ENCODE measurements at regions not wholly inside any gene's neighbourhood (a gene's known extent, or its start where the extent isn't known, plus 50 kb on each side); places are given as distances from the start of the nearest gene placed in this dataset.

- Mint-ChIP-seq H3K27me3 (no peaks in the 10 kb centered on the region), H3K9me3 (peaks cover 2% of the 10 kb centered on the region), H3K4me1 (no peaks in the 10 kb centered on the region), H3K36me3 (no peaks in the 10 kb centered on the region), H3K4me3 (no peak overlapping the region), H3K27ac (no peak overlapping the region)
- ATAC-seq (ENCODE audit: low read depth) (no peak), DNase-seq (no peak)
- POLR2A ChIA-PET: no interaction called here
Observed at GRCh38 chr3:65303431-65303830, 615.6 kb upstream of the ADAMTS9 start.

GRCh38 chr3:65291448-65292125 lies 603.8 kb upstream of the ADAMTS9 start:
- no peak overlapping the region for H3K4me3 Mint-ChIP-seq
- DNase-seq (no peak), ATAC-seq (ENCODE audit: low read depth) (no peak)
- H3K36me3 Mint-ChIP-seq: no peaks in the 10 kb centered on the region
- no peaks in the 10 kb centered on the region for H3K9me3 Mint-ChIP-seq
- no peaks in the 10 kb centered on the region for H3K4me1 Mint-ChIP-seq
- no peaks in the 10 kb centered on the region for H3K27me3 Mint-ChIP-seq
- POLR2A ChIA-PET: no interaction called here
- H3K27ac Mint-ChIP-seq: no peak overlapping the region

- Mint-ChIP-seq H3K36me3 (no peaks in the 10 kb centered on the region), H3K4me1 (no peaks in the 10 kb centered on the region), H3K4me3 (no peak overlapping the region), H3K27me3 (no peaks in the 10 kb centered on the region), H3K27ac (no peak overlapping the region), H3K9me3 (peaks cover under 1% of the 10 kb centered on the region)
- no peak for ATAC-seq (ENCODE audit: low read depth)
- DNase-seq: no peak
- POLR2A ChIA-PET: no interaction called here
Observed at GRCh38 chr3:65288776-65289175, 601.0 kb upstream of the ADAMTS9 start.

- H3K36me3 Mint-ChIP-seq: no peaks in the 10 kb centered on the region
- no peaks in the 10 kb centered on the region for H3K4me1 Mint-ChIP-seq
- H3K27me3 Mint-ChIP-seq: no peaks in the 10 kb centered on the region
- POLR2A ChIA-PET: no interaction called here
- DNase-seq: no peak
- ATAC-seq (ENCODE audit: low read depth): no peak
- H3K9me3 Mint-ChIP-seq: peaks cover 4% of the 10 kb centered on the region
- H3K27ac Mint-ChIP-seq: no peak overlapping the region
- no peak overlapping the region for H3K4me3 Mint-ChIP-seq
Observed at GRCh38 chr3:65285956-65286355, 598.2 kb upstream of the ADAMTS9 start.

GRCh38 chr3:65284961-65285360 lies 597.2 kb upstream of the ADAMTS9 start:
- ATAC-seq (ENCODE audit: low read depth) (no peak), DNase-seq (no peak)
- no peak overlapping the region for H3K4me3 Mint-ChIP-seq
- peaks cover 4% of the 10 kb centered on the region for H3K9me3 Mint-ChIP-seq
- H3K36me3 Mint-ChIP-seq: no peaks in the 10 kb centered on the region
- H3K27me3 Mint-ChIP-seq: no peaks in the 10 kb centered on the region
- POLR2A ChIA-PET: no interaction called here
- no peak overlapping the region for H3K27ac Mint-ChIP-seq
- H3K4me1 Mint-ChIP-seq: no peaks in the 10 kb centered on the region

GRCh38 chr3:65284546-65284945 lies 596.7 kb upstream of the ADAMTS9 start:
- H3K4me1 Mint-ChIP-seq: no peaks in the 10 kb centered on the region
- POLR2A ChIA-PET: no interaction called here
- ATAC-seq (ENCODE audit: low read depth) (no peak), DNase-seq (no peak)
- H3K27ac Mint-ChIP-seq: no peak overlapping the region
- H3K9me3 Mint-ChIP-seq: peaks cover 4% of the 10 kb centered on the region
- no peaks in the 10 kb centered on the region for H3K36me3 Mint-ChIP-seq
- H3K4me3 Mint-ChIP-seq: no peak overlapping the region
- H3K27me3 Mint-ChIP-seq: no peaks in the 10 kb centered on the region

- DNase-seq (no peak), ATAC-seq (ENCODE audit: low read depth) (no peak)
- no peak overlapping the region for H3K4me3 Mint-ChIP-seq
- POLR2A ChIA-PET: no interaction called here
- no peaks in the 10 kb centered on the region for H3K27me3 Mint-ChIP-seq
- peaks cover 4% of the 10 kb centered on the region for H3K9me3 Mint-ChIP-seq
- no peaks in the 10 kb centered on the region for H3K4me1 Mint-ChIP-seq
- H3K36me3 Mint-ChIP-seq: no peaks in the 10 kb centered on the region
- H3K27ac Mint-ChIP-seq: no peak overlapping the region
Observed at GRCh38 chr3:65279225-65279782, 591.5 kb upstream of the ADAMTS9 start.

GRCh38 chr3:65277798-65278197 lies 590.0 kb upstream of the ADAMTS9 start:
- no peak for DNase-seq
- POLR2A ChIA-PET: no interaction called here
- Mint-ChIP-seq H3K27ac (no peak overlapping the region), H3K36me3 (no peaks in the 10 kb centered on the region), H3K4me1 (no peaks in the 10 kb centered on the region), H3K27me3 (no peaks in the 10 kb centered on the region), H3K4me3 (no peak overlapping the region), H3K9me3 (peaks cover under 1% of the 10 kb centered on the region)
- ATAC-seq (ENCODE audit: low read depth): no peak

GRCh38 chr3:65276551-65276950 lies 588.8 kb upstream of the ADAMTS9 start:
- no peaks in the 10 kb centered on the region for H3K4me1 Mint-ChIP-seq
- POLR2A ChIA-PET: no interaction called here
- DNase-seq: no peak
- H3K27ac Mint-ChIP-seq: no peak overlapping the region
- no peaks in the 10 kb centered on the region for H3K36me3 Mint-ChIP-seq
- H3K9me3 Mint-ChIP-seq: no peaks in the 10 kb centered on the region
- H3K4me3 Mint-ChIP-seq: no peak overlapping the region
- no peak for ATAC-seq (ENCODE audit: low read depth)
- H3K27me3 Mint-ChIP-seq: no peaks in the 10 kb centered on the region

- ATAC-seq (ENCODE audit: low read depth) (no peak), DNase-seq (no peak)
- peaks cover 3% of the 10 kb centered on the region for H3K9me3 Mint-ChIP-seq
- POLR2A ChIA-PET: no interaction called here
- no peaks in the 10 kb centered on the region for H3K4me1 Mint-ChIP-seq
- no peaks in the 10 kb centered on the region for H3K36me3 Mint-ChIP-seq
- no peaks in the 10 kb centered on the region for H3K27me3 Mint-ChIP-seq
- no peak overlapping the region for H3K27ac Mint-ChIP-seq
- H3K4me3 Mint-ChIP-seq: no peak overlapping the region
Observed at GRCh38 chr3:65268426-65268825, 580.6 kb upstream of the ADAMTS9 start.

GRCh38 chr3:65265942-65266590 lies 578.3 kb upstream of the ADAMTS9 start:
- no peaks in the 10 kb centered on the region for H3K36me3 Mint-ChIP-seq
- H3K9me3 Mint-ChIP-seq: peaks cover 3% of the 10 kb centered on the region
- H3K4me1 Mint-ChIP-seq: no peaks in the 10 kb centered on the region
- no peak overlapping the region for H3K27ac Mint-ChIP-seq
- ATAC-seq (ENCODE audit: low read depth): no peak
- POLR2A ChIA-PET: no interaction called here
- no peak overlapping the region for H3K4me3 Mint-ChIP-seq
- no peaks in the 10 kb centered on the region for H3K27me3 Mint-ChIP-seq
- no peak for DNase-seq

GRCh38 chr3:65265511-65265910 lies 577.7 kb upstream of the ADAMTS9 start:
- ATAC-seq (ENCODE audit: low read depth) (no peak), DNase-seq (no peak)
- H3K27ac Mint-ChIP-seq: no peak overlapping the region
- no peaks in the 10 kb centered on the region for H3K36me3 Mint-ChIP-seq
- H3K27me3 Mint-ChIP-seq: no peaks in the 10 kb centered on the region
- H3K9me3 Mint-ChIP-seq: peaks cover 3% of the 10 kb centered on the region
- POLR2A ChIA-PET: no interaction called here
- no peaks in the 10 kb centered on the region for H3K4me1 Mint-ChIP-seq
- H3K4me3 Mint-ChIP-seq: no peak overlapping the region

GRCh38 chr3:65262548-65262947 lies 574.7 kb upstream of the ADAMTS9 start:
- no peaks in the 10 kb centered on the region for H3K4me1 Mint-ChIP-seq
- H3K9me3 Mint-ChIP-seq: peaks cover 1% of the 10 kb centered on the region
- H3K27me3 Mint-ChIP-seq: no peaks in the 10 kb centered on the region
- POLR2A ChIA-PET: no interaction called here
- H3K36me3 Mint-ChIP-seq: no peaks in the 10 kb centered on the region
- DNase-seq (no peak), ATAC-seq (ENCODE audit: low read depth) (no peak)
- no peak overlapping the region for H3K27ac Mint-ChIP-seq
- no peak overlapping the region for H3K4me3 Mint-ChIP-seq

- no peak overlapping the region for H3K4me3 Mint-ChIP-seq
- H3K36me3 Mint-ChIP-seq: no peaks in the 10 kb centered on the region
- no peaks in the 10 kb centered on the region for H3K4me1 Mint-ChIP-seq
- no peak for DNase-seq
- peaks cover 4% of the 10 kb centered on the region for H3K9me3 Mint-ChIP-seq
- no peak for ATAC-seq (ENCODE audit: low read depth)
- POLR2A ChIA-PET: no interaction called here
- no peak overlapping the region for H3K27ac Mint-ChIP-seq
- no peaks in the 10 kb centered on the region for H3K27me3 Mint-ChIP-seq
Observed at GRCh38 chr3:65259946-65260345, 572.1 kb upstream of the ADAMTS9 start.
